ENCODE measurements at regions not wholly inside any gene's neighbourhood (a gene's known extent, or its start where the extent isn't known, plus 50 kb on each side); places are given as distances from the start of the nearest gene placed in this dataset.

GRCh38 chr6:44682987-44683779, 295.7 kb downstream of the CDC5L start:
- no peak for DNase-seq

- DNase-seq = no peak
Observed at GRCh38 chr6:44685213-44685612, 297.7 kb downstream of the CDC5L start.

GRCh38 chr6:44696099-44696498, 308.6 kb downstream of the CDC5L start:
- no peak for DNase-seq

GRCh38 chr6:44696686-44697085, 309.2 kb downstream of the CDC5L start:
- DNase-seq = no peak

- DNase-seq = no peak
Observed at GRCh38 chr6:44697327-44697726, 309.8 kb downstream of the CDC5L start.

GRCh38 chr6:44698602-44699001, 311.1 kb downstream of the CDC5L start:
- DNase-seq = no peak

GRCh38 chr6:44699082-44699481, 311.6 kb downstream of the CDC5L start:
- DNase-seq = no peak

GRCh38 chr6:44699851-44700250, 312.3 kb downstream of the CDC5L start:
- DNase-seq = no peak

- DNase-seq = no peak
Observed at GRCh38 chr6:44700422-44700821, 312.9 kb downstream of the CDC5L start.

- DNase-seq = no peak
Observed at GRCh38 chr6:44701038-44701636, 313.6 kb downstream of the CDC5L start.

GRCh38 chr6:44701637-44702101, 314.2 kb downstream of the CDC5L start:
- DNase-seq = no peak

- no peak for DNase-seq
Observed at GRCh38 chr6:44702292-44702691, 314.8 kb downstream of the CDC5L start.

GRCh38 chr6:44704240-44705150, 317.0 kb downstream of the CDC5L start:
- no peak for DNase-seq

- no peak for DNase-seq
Observed at GRCh38 chr6:44705596-44705995, 318.1 kb downstream of the CDC5L start.

GRCh38 chr6:44706011-44706410, 318.5 kb downstream of the CDC5L start:
- DNase-seq = no peak

GRCh38 chr6:44708208-44708607, 320.7 kb downstream of the CDC5L start:
- no peak for DNase-seq

GRCh38 chr6:44712353-44713111, 325.0 kb downstream of the CDC5L start:
- no peak for DNase-seq

- no peak for DNase-seq
Observed at GRCh38 chr6:44715188-44715587, 327.7 kb downstream of the CDC5L start.

GRCh38 chr6:44715925-44716324, 328.4 kb downstream of the CDC5L start:
- no peak for DNase-seq

- DNase-seq = no peak
Observed at GRCh38 chr6:44717431-44717830, 329.9 kb downstream of the CDC5L start.

- no peak for DNase-seq
Observed at GRCh38 chr6:44721954-44722578, 334.6 kb downstream of the CDC5L start.

GRCh38 chr6:44722736-44723135, 335.2 kb downstream of the CDC5L start:
- DNase-seq = no peak
